Colonic mucosa (tissue), 4 donors: ENCODE measurements at regions not wholly inside any gene's neighbourhood (a gene's known extent, or its start where the extent isn't known, plus 50 kb on each side); places are given as distances from the start of the nearest gene placed in this dataset.

ENCODE experiments used
- DNase-seq: peaks from one replicate; pipeline ENCODE4 v3.0.0-alpha.2; 2020
- H3K27ac ChIP-seq: fragments of 200-600 bp; one replicate; pipeline ENCODE4 v1.8.0; 2021
- H3K27me3 ChIP-seq: fragments of 200-600 bp; one replicate; pipeline ENCODE4 v1.8.0; 2021
- H3K36me3 ChIP-seq: fragments of 200-600 bp; one replicate; pipeline ENCODE4 v1.8.0; 2021
- H3K4me1 ChIP-seq: fragments of 200-600 bp; one replicate; pipeline ENCODE4 v1.8.0; 2021; ENCODE audit warnings: mild to moderate bottlenecking
- H3K4me3 ChIP-seq: fragments of 200-600 bp; one replicate; pipeline ENCODE4 v1.8.0; 2021
- H3K9ac ChIP-seq, 2 donors: one replicate each; pipeline ENCODE4 v1.7.0; 2013; ENCODE audit warnings: control low read depth in 2 of 2, low read depth in 2 of 2, low read length in 2 of 2
- H3K9me3 ChIP-seq: fragments of 200-600 bp; one replicate; pipeline ENCODE4 v1.8.0; 2021
- intact Hi-C: fragments of 100-400 bp; cut with DNase I; formaldehyde crosslinking; loops from one replicate; pipeline ENCODE4 v1.14.1; 2022
- TF ChIP-seq, protein P1 (sequence below): fragments of 200-600 bp; IDR thresholded peaks from one replicate; pipeline ENCODE4 v1.8.0; 2022; ENCODE audit warnings: antibody characterized with exemption, mild to moderate bottlenecking
- donor health status: healthy.
- donor health status: DM: no; HTN: no; CAD: no.
- donor health status: DM: no; HTN: no; CAD: no.

DNA sequence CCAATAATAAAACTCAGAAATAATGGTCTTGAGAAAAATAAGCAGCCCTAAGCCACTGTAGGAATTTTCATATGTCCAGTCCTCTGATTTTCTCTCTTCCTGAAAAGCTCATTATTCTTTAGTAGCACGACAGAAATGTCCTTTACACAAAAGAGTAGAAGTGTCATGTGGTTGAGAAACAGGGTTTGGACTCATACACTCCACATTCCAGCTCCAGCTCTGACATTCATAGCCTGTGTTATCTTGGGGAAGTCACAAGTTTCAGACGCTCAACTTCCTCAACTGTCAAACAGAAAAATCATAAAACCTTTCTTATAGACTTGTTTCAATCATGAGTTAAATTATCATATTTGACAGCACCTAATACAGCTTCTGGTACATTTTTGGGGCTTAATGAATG is 511.5 kb downstream of the TNS1 start:
- TF ChIP-seq, protein P1, sequence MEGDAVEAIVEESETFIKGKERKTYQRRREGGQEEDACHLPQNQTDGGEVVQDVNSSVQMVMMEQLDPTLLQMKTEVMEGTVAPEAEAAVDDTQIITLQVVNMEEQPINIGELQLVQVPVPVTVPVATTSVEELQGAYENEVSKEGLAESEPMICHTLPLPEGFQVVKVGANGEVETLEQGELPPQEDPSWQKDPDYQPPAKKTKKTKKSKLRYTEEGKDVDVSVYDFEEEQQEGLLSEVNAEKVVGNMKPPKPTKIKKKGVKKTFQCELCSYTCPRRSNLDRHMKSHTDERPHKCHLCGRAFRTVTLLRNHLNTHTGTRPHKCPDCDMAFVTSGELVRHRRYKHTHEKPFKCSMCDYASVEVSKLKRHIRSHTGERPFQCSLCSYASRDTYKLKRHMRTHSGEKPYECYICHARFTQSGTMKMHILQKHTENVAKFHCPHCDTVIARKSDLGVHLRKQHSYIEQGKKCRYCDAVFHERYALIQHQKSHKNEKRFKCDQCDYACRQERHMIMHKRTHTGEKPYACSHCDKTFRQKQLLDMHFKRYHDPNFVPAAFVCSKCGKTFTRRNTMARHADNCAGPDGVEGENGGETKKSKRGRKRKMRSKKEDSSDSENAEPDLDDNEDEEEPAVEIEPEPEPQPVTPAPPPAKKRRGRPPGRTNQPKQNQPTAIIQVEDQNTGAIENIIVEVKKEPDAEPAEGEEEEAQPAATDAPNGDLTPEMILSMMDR: no peak
- no peaks in the 10 kb centered on the region for H3K4me1 ChIP-seq
- H3K4me3 ChIP-seq: no peak overlapping the region
- H3K9ac ChIP-seq: no peak overlapping the region
- no peaks in the 10 kb centered on the region for H3K9me3 ChIP-seq
- no peaks in the 10 kb centered on the region for H3K36me3 ChIP-seq
- intact Hi-C loops: no loop called here
- no peak overlapping the region for H3K27ac ChIP-seq
- DNase-seq: no peak
- no peaks in the 10 kb centered on the region for H3K27me3 ChIP-seq

DNA sequence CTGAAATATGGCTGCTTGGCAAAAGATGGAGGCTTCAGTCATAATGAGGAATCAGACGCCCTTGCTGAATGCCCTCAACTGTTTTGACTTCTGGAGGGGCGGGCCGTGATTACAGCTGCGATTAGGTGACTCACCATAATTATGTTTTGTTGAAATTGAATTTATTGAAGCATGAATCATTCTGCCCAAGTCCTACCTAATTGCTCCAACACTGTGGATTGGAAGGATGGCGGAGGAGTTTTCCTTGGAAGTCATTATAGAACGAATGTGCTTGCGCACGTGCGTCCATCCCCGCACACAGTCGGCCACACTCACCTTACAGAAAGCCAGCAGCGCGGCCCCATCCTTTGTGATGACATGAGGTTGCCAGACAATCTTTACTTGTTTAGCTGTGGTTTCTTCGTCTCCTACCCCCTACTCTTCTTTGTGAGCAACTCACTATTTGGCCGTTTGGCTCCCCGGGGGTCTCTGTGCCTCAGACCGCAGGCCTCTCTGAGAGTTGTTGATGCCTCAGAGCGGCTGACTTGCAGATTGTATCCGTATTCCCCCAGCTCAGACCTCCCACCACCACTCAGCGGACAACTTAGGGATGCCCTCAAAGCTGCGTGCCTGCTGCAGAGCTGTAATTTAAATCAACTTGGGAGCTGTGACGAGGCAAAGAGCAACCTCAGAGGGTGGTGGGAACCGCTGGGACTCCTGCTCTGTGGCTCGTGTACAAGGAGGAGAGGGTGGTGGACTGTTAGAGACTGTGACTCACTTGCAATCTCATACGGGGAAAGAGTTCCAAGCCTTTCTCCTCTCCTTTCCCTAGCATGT is 513.4 kb downstream of the TNS1 start:
- DNase-seq: no peak
- H3K27me3 ChIP-seq: no peaks in the 10 kb centered on the region
- no peak overlapping the region for H3K9ac ChIP-seq
- H3K36me3 ChIP-seq: no peaks in the 10 kb centered on the region
- H3K9me3 ChIP-seq: no peaks in the 10 kb centered on the region
- no peaks in the 10 kb centered on the region for H3K4me1 ChIP-seq
- intact Hi-C loops: no loop called here
- no peak overlapping the region for H3K27ac ChIP-seq
- no peak overlapping the region for H3K4me3 ChIP-seq
- TF ChIP-seq, protein P1: no peak

DNA sequence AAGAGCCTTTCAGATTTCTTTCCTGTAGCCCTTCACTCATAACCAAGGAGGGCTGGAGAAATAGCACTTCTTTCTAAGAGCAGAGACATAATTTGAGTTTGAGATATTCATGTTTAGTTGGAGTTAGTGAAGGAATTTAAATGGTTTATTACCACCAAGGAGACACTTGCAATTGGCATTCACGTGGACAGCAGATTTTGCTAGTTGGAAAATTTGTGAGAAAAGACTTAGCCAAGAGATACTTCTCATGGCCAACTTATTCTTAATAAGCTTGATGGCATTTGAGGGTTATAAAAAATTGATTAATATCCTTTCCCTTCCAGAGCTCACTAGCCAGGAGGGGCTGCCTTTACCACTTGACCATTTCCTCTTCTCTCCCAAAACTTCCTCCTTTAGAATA is 518.7 kb downstream of the TNS1 start:
- intact Hi-C loops: no loop called here

DNA sequence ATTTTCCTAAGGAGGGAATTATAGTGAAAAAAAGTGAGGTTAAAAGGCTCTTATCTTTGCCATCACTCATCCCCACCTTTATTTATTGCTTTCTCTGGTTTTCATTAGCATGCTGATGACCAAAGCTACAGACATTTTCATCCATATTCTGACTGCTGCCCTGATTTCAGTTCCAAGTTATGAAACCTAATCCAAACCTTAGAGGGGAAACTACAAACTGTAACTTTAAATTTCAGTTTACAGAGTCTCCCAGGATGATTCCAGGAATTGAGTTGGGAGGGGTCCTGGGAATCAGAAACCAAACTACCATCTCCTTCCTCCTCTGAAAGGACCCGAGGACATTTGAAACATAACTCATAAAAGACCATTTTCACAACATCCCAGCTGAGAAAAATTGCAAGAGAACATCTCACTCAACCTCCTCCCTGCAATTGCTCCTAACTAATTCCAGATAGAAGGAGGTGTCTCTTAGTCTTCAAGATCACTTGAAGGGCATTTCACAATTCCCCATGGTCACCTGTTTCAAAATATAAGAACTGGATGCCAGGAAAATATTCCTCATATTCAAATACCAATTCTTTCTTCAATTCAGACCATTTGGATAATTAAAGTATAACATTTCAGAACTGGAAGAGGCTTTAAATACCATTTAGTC is 520.6 kb downstream of the TNS1 start:
- Histone ChIP-seq H3K9ac (no peak overlapping the region), H3K4me3 (no peak overlapping the region), H3K9me3 (no peaks in the 10 kb centered on the region), H3K4me1 (no peaks in the 10 kb centered on the region), H3K27ac (no peak overlapping the region), H3K27me3 (no peaks in the 10 kb centered on the region), H3K36me3 (no peaks in the 10 kb centered on the region)
- intact Hi-C loops: no loop called here
- TF ChIP-seq, protein P1: no peak
- DNase-seq: no peak

More for the DNA sequence above, 518.7 kb downstream of the TNS1 start:
- no peaks in the 10 kb centered on the region for H3K4me1 ChIP-seq
- TF ChIP-seq, protein P1: no peak
- no peaks in the 10 kb centered on the region for H3K27me3 ChIP-seq
- no peak overlapping the region for H3K27ac ChIP-seq
- H3K36me3 ChIP-seq: no peaks in the 10 kb centered on the region
- DNase-seq: no peak
- no peak overlapping the region for H3K9ac ChIP-seq
- no peak overlapping the region for H3K4me3 ChIP-seq
- no peaks in the 10 kb centered on the region for H3K9me3 ChIP-seq

DNA sequence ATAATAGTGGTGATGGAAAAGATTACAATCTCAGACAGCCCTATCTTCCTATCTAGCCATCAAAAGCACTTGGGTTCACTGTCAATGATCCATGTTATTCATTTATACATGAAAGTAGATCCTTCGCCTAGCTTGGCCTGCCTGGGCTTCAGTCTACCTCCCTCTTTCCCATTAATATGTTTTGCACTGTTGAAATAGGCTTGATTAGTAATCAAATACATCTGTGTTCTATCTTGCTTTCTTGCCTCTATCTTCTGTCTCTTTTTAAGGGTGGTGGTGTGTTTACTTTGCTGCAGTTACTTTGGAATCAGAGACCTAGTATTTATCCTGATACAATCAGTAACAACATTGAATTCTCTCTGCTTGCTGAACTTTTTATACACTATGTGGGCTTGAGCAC is 521.2 kb downstream of the TNS1 start:
- DNase-seq: no peak
- TF ChIP-seq, protein P1: no peak
- no peaks in the 10 kb centered on the region for H3K36me3 ChIP-seq

More for the DNA sequence above, 521.2 kb downstream of the TNS1 start:
- Histone ChIP-seq H3K9ac (no peak overlapping the region), H3K9me3 (no peaks in the 10 kb centered on the region), H3K27ac (no peak overlapping the region), H3K4me1 (no peaks in the 10 kb centered on the region), H3K27me3 (no peaks in the 10 kb centered on the region), H3K4me3 (no peak overlapping the region)
- intact Hi-C loops: no loop called here
